ENCODE measurements at regions not wholly inside any gene's neighbourhood (a gene's known extent, or its start where the extent isn't known, plus 50 kb on each side); places are given as distances from the start of the nearest gene placed in this dataset.

DNA sequence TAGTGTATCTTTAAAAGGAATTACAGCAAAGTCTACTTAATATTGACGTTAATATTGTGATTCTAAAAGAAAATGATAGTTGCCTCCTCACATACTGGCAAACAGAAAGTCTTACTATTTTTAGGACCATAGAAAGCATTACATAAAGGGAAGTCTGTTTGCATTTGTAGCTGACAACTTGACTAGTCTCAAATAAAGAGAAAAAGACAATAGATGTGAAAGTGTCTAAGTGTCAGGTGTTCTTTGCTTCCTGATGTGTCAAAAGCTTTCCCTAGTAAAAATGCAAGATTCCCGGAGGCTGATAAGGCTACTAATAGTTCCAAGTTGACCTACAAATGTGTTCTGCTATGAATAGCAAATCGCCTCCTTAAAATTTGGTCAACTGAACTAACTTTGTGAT, 259.7 kb downstream of the CDH10 start:
- H3K9me2 ChIP-seq (replicated peaks; ENCODE audit: insufficient read depth, low read length), result no peaks in the 10 kb centered on the region
- H3K27me3 ChIP-seq (replicated peaks; ENCODE audit: insufficient read depth, low read length), result no peaks in the 10 kb centered on the region; the same call in 1 of the 2 replicates
- no peaks in the 10 kb centered on the region for H3K36me3 ChIP-seq (replicated peaks; ENCODE audit: insufficient read depth, low read length)
- no peaks in the 10 kb centered on the region for H3F3A ChIP-seq (ENCODE audit: insufficient read depth, low read length)
- H3K9me3 ChIP-seq (replicated peaks; ENCODE audit: insufficient read depth, low read length), result no peaks in the 10 kb centered on the region
- peak; percentile 54 for DNase-seq
- no peaks in the 10 kb centered on the region for H3K79me2 ChIP-seq (ENCODE audit: low read length)
- H2AFZ ChIP-seq (ENCODE audit: low read length), result no peak overlapping the region
- peaks cover 10% of the 10 kb centered on the region for H3K4me1 ChIP-seq (ENCODE audit: low read length)
- H4K20me1 ChIP-seq (ENCODE audit: insufficient read depth, low read length), result no peaks in the 10 kb centered on the region
- H3K4me3 ChIP-seq (ENCODE audit: low read length), result 0 out of 2 replicates have a peak overlapping the region, but pooled peaks have one; percentile 6
- no peak overlapping the region for H3K27ac ChIP-seq (ENCODE audit: low read length)
- TF ChIP-seq, protein P1, sequence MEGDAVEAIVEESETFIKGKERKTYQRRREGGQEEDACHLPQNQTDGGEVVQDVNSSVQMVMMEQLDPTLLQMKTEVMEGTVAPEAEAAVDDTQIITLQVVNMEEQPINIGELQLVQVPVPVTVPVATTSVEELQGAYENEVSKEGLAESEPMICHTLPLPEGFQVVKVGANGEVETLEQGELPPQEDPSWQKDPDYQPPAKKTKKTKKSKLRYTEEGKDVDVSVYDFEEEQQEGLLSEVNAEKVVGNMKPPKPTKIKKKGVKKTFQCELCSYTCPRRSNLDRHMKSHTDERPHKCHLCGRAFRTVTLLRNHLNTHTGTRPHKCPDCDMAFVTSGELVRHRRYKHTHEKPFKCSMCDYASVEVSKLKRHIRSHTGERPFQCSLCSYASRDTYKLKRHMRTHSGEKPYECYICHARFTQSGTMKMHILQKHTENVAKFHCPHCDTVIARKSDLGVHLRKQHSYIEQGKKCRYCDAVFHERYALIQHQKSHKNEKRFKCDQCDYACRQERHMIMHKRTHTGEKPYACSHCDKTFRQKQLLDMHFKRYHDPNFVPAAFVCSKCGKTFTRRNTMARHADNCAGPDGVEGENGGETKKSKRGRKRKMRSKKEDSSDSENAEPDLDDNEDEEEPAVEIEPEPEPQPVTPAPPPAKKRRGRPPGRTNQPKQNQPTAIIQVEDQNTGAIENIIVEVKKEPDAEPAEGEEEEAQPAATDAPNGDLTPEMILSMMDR (IDR thresholded peaks at IDR 0.05; ENCODE audit: low read length), result no peak
- no peak for TF ChIP-seq EZH2phosphoT487 (IDR thresholded peaks at IDR 0.05; ENCODE audit: low read length)
- TF ChIP-seq EZH2 (optimal IDR thresholded peaks at IDR 0.05; ENCODE audit: low read depth, low read length), result no peak
- peak overlapping the region; percentile 32 for H3K4me2 ChIP-seq (ENCODE audit: low read depth, low read length)
- no peak overlapping the region for H3K9ac ChIP-seq (ENCODE audit: low read length)

DNA sequence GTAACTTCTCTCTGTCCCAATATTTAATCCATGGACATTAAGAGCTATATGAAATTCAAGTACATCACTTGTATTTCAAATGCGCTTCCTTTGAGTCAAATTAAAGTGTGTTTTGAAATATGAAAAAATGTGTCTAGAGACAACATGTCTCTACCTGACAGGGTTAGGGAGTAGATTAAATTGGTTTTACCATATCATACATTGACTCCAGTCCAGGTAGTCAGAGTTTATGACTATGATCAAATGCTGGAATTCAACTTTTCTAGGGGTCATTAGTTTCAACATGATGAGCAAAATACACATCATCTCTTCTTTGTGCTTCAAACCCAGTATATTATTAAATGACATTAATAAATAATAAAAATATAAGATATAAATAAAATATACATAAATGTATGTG, 259.2 kb downstream of the CDH10 start:
- Histone ChIP-seq H3K9ac (ENCODE audit: low read length) (no peak overlapping the region), H3K9me3 (replicated peaks; ENCODE audit: insufficient read depth, low read length) (no peaks in the 10 kb centered on the region), H3K36me3 (replicated peaks; ENCODE audit: insufficient read depth, low read length) (no peaks in the 10 kb centered on the region), H4K20me1 (ENCODE audit: insufficient read depth, low read length) (no peaks in the 10 kb centered on the region), H3K79me2 (ENCODE audit: low read length) (no peaks in the 10 kb centered on the region), H3K9me2 (replicated peaks; ENCODE audit: insufficient read depth, low read length) (no peaks in the 10 kb centered on the region), H3K27me3 (replicated peaks; ENCODE audit: insufficient read depth, low read length) (no peaks in the 10 kb centered on the region; the same call in 1 of the 2 replicates), H3K4me1 (ENCODE audit: low read length) (peaks cover 10% of the 10 kb centered on the region), H3F3A (ENCODE audit: insufficient read depth, low read length) (no peaks in the 10 kb centered on the region), H3K4me3 (ENCODE audit: low read length) (no peak overlapping the region), H2AFZ (ENCODE audit: low read length) (no peak overlapping the region), H3K27ac (ENCODE audit: low read length) (no peak overlapping the region), H3K4me2 (ENCODE audit: low read depth, low read length) (peak overlapping the region; percentile 32; the same call in 1 of the 2 replicates)
- TF ChIP-seq EZH2 (optimal IDR thresholded peaks at IDR 0.05; ENCODE audit: low read depth, low read length) (no peak), EZH2phosphoT487 (IDR thresholded peaks at IDR 0.05; ENCODE audit: low read length) (no peak)
- TF ChIP-seq, protein P1 (IDR thresholded peaks at IDR 0.05; ENCODE audit: low read length), result no peak
- no peak for DNase-seq

DNA sequence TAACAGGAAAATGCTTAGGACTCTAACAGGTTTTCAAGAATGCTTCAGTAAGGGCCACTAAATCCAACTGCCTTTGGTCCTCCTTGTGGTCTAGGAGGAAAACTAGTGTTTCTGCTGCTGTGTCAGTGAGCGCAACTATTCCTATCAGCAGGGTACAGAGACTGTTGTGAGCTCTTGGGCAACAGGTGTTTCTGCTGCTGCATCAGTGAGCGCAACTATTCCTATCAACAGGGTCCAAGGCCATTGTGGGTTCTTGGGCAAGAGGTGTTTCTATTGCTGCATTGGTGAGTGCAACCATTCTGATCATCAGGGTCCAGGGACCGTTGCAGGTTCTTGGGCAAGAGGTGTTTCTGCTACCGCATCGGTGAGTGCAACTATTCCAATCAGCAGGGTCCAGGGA, 256.3 kb downstream of the CDH10 start:
- Histone ChIP-seq H3K4me2 (ENCODE audit: low read depth, low read length) (no peak overlapping the region), H3K27me3 (replicated peaks; ENCODE audit: insufficient read depth, low read length) (no peaks in the 10 kb centered on the region; the same call in 1 of the 2 replicates), H3K9ac (ENCODE audit: low read length) (no peak overlapping the region), H3K27ac (ENCODE audit: low read length) (no peak overlapping the region), H4K20me1 (ENCODE audit: insufficient read depth, low read length) (no peaks in the 10 kb centered on the region), H3K4me1 (ENCODE audit: low read length) (peaks cover 10% of the 10 kb centered on the region), H2AFZ (ENCODE audit: low read length) (no peak overlapping the region), H3K36me3 (replicated peaks; ENCODE audit: insufficient read depth, low read length) (no peaks in the 10 kb centered on the region), H3K4me3 (ENCODE audit: low read length) (no peak overlapping the region), H3K9me2 (replicated peaks; ENCODE audit: insufficient read depth, low read length) (no peaks in the 10 kb centered on the region), H3F3A (ENCODE audit: insufficient read depth, low read length) (no peaks in the 10 kb centered on the region), H3K9me3 (replicated peaks; ENCODE audit: insufficient read depth, low read length) (no peaks in the 10 kb centered on the region), H3K79me2 (ENCODE audit: low read length) (no peaks in the 10 kb centered on the region)
- TF ChIP-seq EZH2phosphoT487 (IDR thresholded peaks at IDR 0.05; ENCODE audit: low read length) (no peak), EZH2 (optimal IDR thresholded peaks at IDR 0.05; ENCODE audit: low read depth, low read length) (no peak)
- TF ChIP-seq, protein P1 (IDR thresholded peaks at IDR 0.05; ENCODE audit: low read length), result no peak
- DNase-seq, result no peak

All from MM.1S (cell line).